ENCODE measurements at regions not wholly inside any gene's neighbourhood (a gene's known extent, or its start where the extent isn't known, plus 50 kb on each side); places are given as distances from the start of the nearest gene placed in this dataset.

GRCh38 chr5:5675511-5675910 is 253.0 kb downstream of the ICE1 start:
- TF ChIP-seq POLR2A (IDR thresholded peaks at IDR 0.05) (no peak), CTCF (IDR thresholded peaks at IDR 0.05) (no peak), EP300 (IDR thresholded peaks at IDR 0.05) (no peak)

Data from sigmoid colon (tissue), 4 donors.